Inflammatory macrophage (primary cell): ENCODE measurements at regions not wholly inside any gene's neighbourhood (a gene's known extent, or its start where the extent isn't known, plus 50 kb on each side); places are given as distances from the start of the nearest gene placed in this dataset.
"Not testable (repeated sequence)": the region's sequence is repeated elsewhere in the genome, so short reads cannot be mapped to it uniquely, and the experiment has no call there.

Source experiments
- DNase-seq, 2 donors: peaks; one replicate each; pipeline ENCODE4 v3.0.0-alpha.2; 2020 to 2022

- no peak for DNase-seq
Observed at GRCh38 chr1:5198328-5198727, 543.9 kb downstream of the AJAP1 start.

- no peak for DNase-seq
Observed at GRCh38 chr1:5191470-5191869, 537.1 kb downstream of the AJAP1 start.

- no peak for DNase-seq
Observed at GRCh38 chr1:5189384-5189783, 535.0 kb downstream of the AJAP1 start.

GRCh38 chr1:5165762-5166161 lies 511.4 kb downstream of the AJAP1 start:
- no peak for DNase-seq

GRCh38 chr1:5164158-5164557 lies 509.7 kb downstream of the AJAP1 start:
- DNase-seq: no peak

- no peak for DNase-seq
Observed at GRCh38 chr1:5161372-5161771, 507.0 kb downstream of the AJAP1 start.

GRCh38 chr1:5157175-5157574 lies 502.8 kb downstream of the AJAP1 start:
- no peak for DNase-seq

- no peak for DNase-seq
Observed at GRCh38 chr1:5156416-5157120, 502.2 kb downstream of the AJAP1 start.

GRCh38 chr1:5151511-5151910 lies 497.1 kb downstream of the AJAP1 start:
- no peak for DNase-seq

- DNase-seq: no peak
Observed at GRCh38 chr1:5150191-5150590, 495.8 kb downstream of the AJAP1 start.

- DNase-seq: no peak
Observed at GRCh38 chr1:5147806-5148205, 493.4 kb downstream of the AJAP1 start.

GRCh38 chr1:5142389-5142788 lies 488.0 kb downstream of the AJAP1 start:
- no peak for DNase-seq

- no peak for DNase-seq
Observed at GRCh38 chr1:5141750-5142149, 487.3 kb downstream of the AJAP1 start.

GRCh38 chr1:5140962-5141361 lies 486.6 kb downstream of the AJAP1 start:
- DNase-seq: no peak

- no peak for DNase-seq
Observed at GRCh38 chr1:5140136-5140535, 485.7 kb downstream of the AJAP1 start.

- no peak for DNase-seq
Observed at GRCh38 chr1:5129746-5130355, 475.4 kb downstream of the AJAP1 start.

GRCh38 chr1:5125208-5125607 lies 470.8 kb downstream of the AJAP1 start:
- DNase-seq: no peak

- no peak for DNase-seq
Observed at GRCh38 chr1:5120559-5120958, 466.1 kb downstream of the AJAP1 start.

- no peak for DNase-seq
Observed at GRCh38 chr1:5119366-5120234, 465.2 kb downstream of the AJAP1 start.

- DNase-seq: not testable (repeated sequence)
Observed at GRCh38 chr1:5118771-5119170, 464.4 kb downstream of the AJAP1 start.

GRCh38 chr1:5118292-5118691 lies 463.9 kb downstream of the AJAP1 start:
- not testable (repeated sequence) for DNase-seq

GRCh38 chr1:5111581-5111980 lies 457.2 kb downstream of the AJAP1 start:
- no peak for DNase-seq

GRCh38 chr1:5110508-5110907 lies 456.1 kb downstream of the AJAP1 start:
- no peak for DNase-seq

- DNase-seq: no peak
Observed at GRCh38 chr1:5109633-5110032, 455.2 kb downstream of the AJAP1 start.
